Right lobe of liver (tissue), 4 donors: ENCODE measurements at regions not wholly inside any gene's neighbourhood (a gene's known extent, or its start where the extent isn't known, plus 50 kb on each side); places are given as distances from the start of the nearest gene placed in this dataset.

ENCODE experiments used
- POLR2A ChIP-seq: fragments of 450-650 bp; IDR thresholded peaks from one replicate; pipeline ENCODE4 v1.6.1; 2017; ENCODE audit warnings: antibody characterized with exemption, mild to moderate bottlenecking
- TF ChIP-seq, protein P1 (sequence below), 4 donors: fragments of 200-600 bp in 3 of 4; fragments of 450-650 bp in 1 of 4; IDR thresholded peaks; one replicate each; pipeline versions ENCODE4 v1.5.1 to v1.8.0; 2016 to 2022; ENCODE audit warnings: antibody characterized with exemption in 4 of 4, mild to moderate bottlenecking in 2 of 4
- donor health status: DM: no; HTN: no; CAD: no.
- donor health status: DM: no; HTN: no; CAD: no.
- donor health status: DM: no; HTN: yes; CAD: no.

DNA sequence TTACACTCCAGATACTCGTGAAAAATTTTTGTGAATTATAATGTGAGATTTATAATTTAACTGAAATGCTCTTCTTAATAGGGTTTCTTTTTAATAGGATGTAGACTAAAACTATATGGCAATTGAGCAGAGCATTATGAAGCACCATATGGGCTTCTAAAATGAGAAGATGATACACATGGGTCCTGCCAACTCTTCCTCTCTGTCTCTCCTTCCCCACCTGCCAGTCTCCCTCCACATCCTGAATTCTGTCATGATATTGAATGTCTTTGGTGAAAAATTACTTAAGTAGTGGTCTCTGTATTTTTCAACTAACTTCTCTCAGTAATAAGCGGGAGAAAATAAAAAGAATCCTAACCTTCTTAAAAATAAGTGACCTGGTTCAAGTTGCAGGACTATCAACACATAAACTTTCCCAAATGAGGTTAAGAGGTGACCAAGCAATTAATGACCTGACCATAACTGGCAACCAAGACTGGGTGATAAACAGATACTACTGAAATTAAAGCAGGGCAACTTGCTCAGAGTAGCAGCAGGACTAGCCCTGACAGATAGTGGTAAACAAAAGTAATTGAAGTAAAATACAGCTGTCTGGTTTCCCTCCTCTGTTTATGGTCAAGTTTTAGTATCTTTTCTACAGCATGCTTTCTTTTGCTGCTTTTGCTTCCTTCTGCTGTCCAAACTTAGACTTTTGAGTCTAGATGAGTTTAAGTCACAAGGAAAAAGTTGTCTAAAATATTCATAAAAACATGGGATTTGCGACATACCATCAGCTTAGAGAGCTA lies 117.1 kb upstream of the PDE1A start:
- TF ChIP-seq, protein P1, sequence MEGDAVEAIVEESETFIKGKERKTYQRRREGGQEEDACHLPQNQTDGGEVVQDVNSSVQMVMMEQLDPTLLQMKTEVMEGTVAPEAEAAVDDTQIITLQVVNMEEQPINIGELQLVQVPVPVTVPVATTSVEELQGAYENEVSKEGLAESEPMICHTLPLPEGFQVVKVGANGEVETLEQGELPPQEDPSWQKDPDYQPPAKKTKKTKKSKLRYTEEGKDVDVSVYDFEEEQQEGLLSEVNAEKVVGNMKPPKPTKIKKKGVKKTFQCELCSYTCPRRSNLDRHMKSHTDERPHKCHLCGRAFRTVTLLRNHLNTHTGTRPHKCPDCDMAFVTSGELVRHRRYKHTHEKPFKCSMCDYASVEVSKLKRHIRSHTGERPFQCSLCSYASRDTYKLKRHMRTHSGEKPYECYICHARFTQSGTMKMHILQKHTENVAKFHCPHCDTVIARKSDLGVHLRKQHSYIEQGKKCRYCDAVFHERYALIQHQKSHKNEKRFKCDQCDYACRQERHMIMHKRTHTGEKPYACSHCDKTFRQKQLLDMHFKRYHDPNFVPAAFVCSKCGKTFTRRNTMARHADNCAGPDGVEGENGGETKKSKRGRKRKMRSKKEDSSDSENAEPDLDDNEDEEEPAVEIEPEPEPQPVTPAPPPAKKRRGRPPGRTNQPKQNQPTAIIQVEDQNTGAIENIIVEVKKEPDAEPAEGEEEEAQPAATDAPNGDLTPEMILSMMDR (IDR thresholded peaks at IDR 0.05): no peak
- no peak for TF ChIP-seq POLR2A
